IMR-90 (cell line): ENCODE measurements at regions not wholly inside any gene's neighbourhood (a gene's known extent, or its start where the extent isn't known, plus 50 kb on each side); places are given as distances from the start of the nearest gene placed in this dataset.

ENCODE experiments used
- ATAC-seq: fragments of 200-7000 bp; cut with Tn5 transposase; 2 replicates; pipeline ENCODE4 v1.9.1; 2020; ENCODE audit warnings: low read depth, mild to moderate bottlenecking, moderate library complexity
- BruUV-seq: library from RNA; stranded (reverse); fragments of 400-500 nt; replicated peaks from 2 replicates; lab custom pipeline; 2021; lab: Mats Ljungman, UMichigan
- CTCF ChIA-PET: fragments of 300-600 bp; formaldehyde crosslinking; extraction: SDS; loops from one replicate; lab custom pipeline; 2021; ENCODE audit warnings: antibody characterized with exemption; lab: Yijun Ruan, JAX
- POLR2A ChIA-PET: fragments of 300-600 bp; sonication (Branson Sonifier 250); formaldehyde crosslinking; loops from one replicate; lab custom pipeline; 2022; ENCODE audit warnings: antibody characterized with exemption; ENCODE audit not compliant: unreplicated experiment; lab: Charles Lee
- DNase-seq: peaks from one replicate; pipeline ENCODE4 v3.0.0; 2013
- H2AFZ ChIP-seq: replicated peaks from 2 replicates; pipeline ENCODE3; 2013; ENCODE audit warnings: low read length, mild to moderate bottlenecking; ENCODE audit not compliant: poor library complexity
- H2AK5ac ChIP-seq: 2 replicates; pipeline ENCODE4 v1.6.1; 2013; ENCODE audit warnings: low read depth, low read length, inconsistent platforms
- H2AK9ac ChIP-seq: replicated peaks from 2 replicates; pipeline ENCODE3; 2013; ENCODE audit warnings: mild to moderate bottlenecking, low read depth, low read length, moderate library complexity; ENCODE audit not compliant: poor library complexity
- H2BK120ac ChIP-seq: 2 replicates; pipeline ENCODE4 v1.6.1; 2013; ENCODE audit warnings: low read depth, low read length, inconsistent platforms
- H2BK15ac ChIP-seq: 3 replicates; pipeline ENCODE4 v1.6.1; 2013; ENCODE audit warnings: low read depth, low read length, inconsistent platforms
- H2BK20ac ChIP-seq: 2 replicates; pipeline ENCODE4 v1.6.1; 2013; ENCODE audit warnings: low read depth, mild to moderate bottlenecking, inconsistent platforms, low read length, moderate library complexity
- H2BK5ac ChIP-seq: 2 replicates; pipeline ENCODE4 v1.6.1; 2013; ENCODE audit warnings: mild to moderate bottlenecking, low read depth, low read length, inconsistent platforms; ENCODE audit not compliant: poor library complexity, severe bottlenecking
- H3K14ac ChIP-seq: replicated peaks from 2 replicates; pipeline ENCODE4 v1.6.1; 2013; ENCODE audit warnings: low read depth, low read length, inconsistent platforms
- H3K18ac ChIP-seq: 2 replicates; pipeline ENCODE4 v1.6.1; 2013; ENCODE audit warnings: low read depth, low read length, control low read depth
- H3K23ac ChIP-seq: 2 replicates; pipeline ENCODE4 v1.6.1; 2013; ENCODE audit warnings: low read depth, low read length, inconsistent platforms
- H3K27ac ChIP-seq: 2 replicates; pipeline ENCODE4 v1.5.1; 2013; ENCODE audit warnings: mild to moderate bottlenecking, control low read depth, low read length; ENCODE audit not compliant: insufficient read depth
- H3K27me3 ChIP-seq: 2 replicates; pipeline ENCODE4 v1.6.1; 2013; ENCODE audit warnings: low read length; ENCODE audit not compliant: control insufficient read depth, insufficient read depth
- H3K36me3 ChIP-seq: 2 replicates; pipeline ENCODE4 v1.6.1; 2013; ENCODE audit warnings: low read length, mixed read lengths; ENCODE audit not compliant: control insufficient read depth, insufficient read depth
- H3K4ac ChIP-seq: 2 replicates; pipeline ENCODE4 v1.6.1; 2013; ENCODE audit warnings: low read depth, low read length, inconsistent platforms
- H3K4me1 ChIP-seq: 2 replicates; pipeline ENCODE4 v1.6.1; 2013; ENCODE audit warnings: low read length, mixed read lengths; ENCODE audit not compliant: control insufficient read depth, insufficient read depth
- H3K4me2 ChIP-seq: 2 replicates; pipeline ENCODE4 v1.6.1; 2013; ENCODE audit warnings: low read depth, mild to moderate bottlenecking, control low read depth, low read length, moderate library complexity
- H3K4me3 ChIP-seq: 2 replicates; pipeline ENCODE4 v1.5.1; 2013; ENCODE audit warnings: low read depth, mild to moderate bottlenecking, control low read depth, low read length, moderate library complexity; ENCODE audit not compliant: insufficient read depth
- H3K56ac ChIP-seq: 2 replicates; pipeline ENCODE4 v1.6.1; 2013; ENCODE audit warnings: low read length, inconsistent platforms; ENCODE audit not compliant: insufficient read depth; ENCODE audit errors: extremely low read depth
- H3K79me1 ChIP-seq, 2 experiments: 2 replicates each; pipeline ENCODE4 v1.6.1; 2013; ENCODE audit warnings: low read length in 2 of 2, inconsistent platforms in 1 of 2, low read depth in 1 of 2
- H3K9ac ChIP-seq: 2 replicates; pipeline ENCODE4 v1.6.1; 2013; ENCODE audit warnings: low read depth, low read length, control low read depth
- H3K9me1 ChIP-seq: 2 replicates; pipeline ENCODE4 v1.6.1; 2013; ENCODE audit warnings: low read length, inconsistent platforms; ENCODE audit not compliant: insufficient read depth
- H3K9me3 ChIP-seq: 2 replicates; pipeline ENCODE4 v1.6.1; 2013; ENCODE audit warnings: low read length; ENCODE audit not compliant: control insufficient read depth, insufficient read depth
- H4K20me1 ChIP-seq: 2 replicates; pipeline ENCODE4 v1.6.1; 2013; ENCODE audit warnings: low read length, inconsistent platforms; ENCODE audit not compliant: insufficient read depth
- H4K5ac ChIP-seq: 2 replicates; pipeline ENCODE4 v1.6.1; 2013; ENCODE audit warnings: mild to moderate bottlenecking, low read depth, low read length, control low read depth
- H4K8ac ChIP-seq, 2 experiments: 2 replicates each; pipeline ENCODE4 v1.6.1; 2013; ENCODE audit warnings: low read depth in 2 of 2, low read length in 2 of 2, control low read depth in 1 of 2, inconsistent platforms in 1 of 2
- H4K91ac ChIP-seq: 2 replicates; pipeline ENCODE4 v1.6.1; 2013; ENCODE audit warnings: low read depth, low read length, inconsistent platforms; ENCODE audit not compliant: insufficient read depth
- BHLHE40 ChIP-seq: fragments of 150-350 bp; IDR thresholded peaks from 2 replicates; pipeline ENCODE4 v1.6.1; 2016; ENCODE audit warnings: mild to moderate bottlenecking, low read depth, low read length
- CEBPB ChIP-seq: IDR thresholded peaks from 2 replicates; pipeline ENCODE4 v1.6.1; 2012; ENCODE audit warnings: low read depth, low read length, improper control_type of control experiment
- CHD1 ChIP-seq: IDR thresholded peaks from 2 replicates; pipeline ENCODE4 v1.6.1; 2012; ENCODE audit warnings: low read depth, low read length, improper control_type of control experiment
- CTCF ChIP-seq: conservative IDR thresholded peaks from 2 replicates; pipeline ENCODE4 v1.5.1; 2012; ENCODE audit warnings: mild to moderate bottlenecking, low read depth, low read length, improper control_type of control experiment
- ELK1 ChIP-seq: fragments of 150-350 bp; IDR thresholded peaks from 2 replicates; pipeline ENCODE4 v1.6.1; 2016; ENCODE audit warnings: low read depth, mild to moderate bottlenecking, low read length, moderate library complexity, borderline replicate concordance
- FOS ChIP-seq: fragments of 150-350 bp; IDR thresholded peaks from 2 replicates; pipeline ENCODE4 v1.6.1; 2016; ENCODE audit warnings: low read depth, low read length
- MAFK ChIP-seq: IDR thresholded peaks from 2 replicates; pipeline ENCODE4 v1.6.1; 2012; ENCODE audit warnings: low read depth, low read length, improper control_type of control experiment
- MAZ ChIP-seq: IDR thresholded peaks from 2 replicates; pipeline ENCODE4 v1.6.1; 2012; ENCODE audit warnings: low read depth, mild to moderate bottlenecking, low read length, improper control_type of control experiment, moderate library complexity, borderline replicate concordance
- MXI1 ChIP-seq: IDR thresholded peaks from 2 replicates; pipeline ENCODE4 v1.6.1; 2012; ENCODE audit warnings: low read depth, mild to moderate bottlenecking, low read length, moderate library complexity, borderline replicate concordance
- NFE2L2 ChIP-seq: fragments of 150-350 bp; IDR thresholded peaks from 2 replicates; pipeline ENCODE4 v1.6.1; 2016; ENCODE audit warnings: low read depth, mild to moderate bottlenecking, low read length
- POLR2A ChIP-seq: IDR thresholded peaks from 2 replicates; pipeline ENCODE4 v1.6.1; 2012; ENCODE audit warnings: mild to moderate bottlenecking, low read depth, low read length
- RAD21 ChIP-seq: IDR thresholded peaks from 2 replicates; pipeline ENCODE4 v1.6.1; 2012; ENCODE audit warnings: low read length, improper control_type of control experiment
- RCOR1 ChIP-seq: IDR thresholded peaks from 2 replicates; pipeline ENCODE4 v1.6.1; 2012; ENCODE audit warnings: mild to moderate bottlenecking, low read length, improper control_type of control experiment; ENCODE audit not compliant: insufficient replicate concordance
- RFX5 ChIP-seq: IDR thresholded peaks from 2 replicates; pipeline ENCODE4 v1.8.0; 2012; ENCODE audit warnings: low read depth, mild to moderate bottlenecking, low read length, moderate library complexity
- SMC3 ChIP-seq: fragments of 150-350 bp; IDR thresholded peaks from 2 replicates; pipeline ENCODE4 v1.6.1; 2016; ENCODE audit warnings: low read depth, mild to moderate bottlenecking, antibody characterized with exemption, low read length, moderate library complexity
- USF2 ChIP-seq: fragments of 150-350 bp; IDR thresholded peaks from 2 replicates; pipeline ENCODE4 v1.6.1; 2017; ENCODE audit warnings: mild to moderate bottlenecking, antibody characterized with exemption, low read length, low read depth
- WGBS, 2 experiments: methylation state at CpG; one replicate each; pipeline versions ENCODE4 v1.1.5 to v1.1.7; 2013; ENCODE audit warnings: missing lambda C conversion rate in 2 of 2; ENCODE audit not compliant: insufficient read length in 1 of 2; ENCODE audit errors: extremely low coverage in 2 of 2; 5-methylcytosine and 5-hydroxymethylcytosine counted together
- dilution Hi-C: fragments of 300-500 bp; cut with HindIII; formaldehyde crosslinking; loops from one replicate; pipeline ENCODE4 v1.14.3; 2018; ENCODE audit warnings: low sequenced_read_pairs; ENCODE audit not compliant: unreplicated experiment
- in situ Hi-C: fragments of 300-500 bp; cut with MboI; formaldehyde crosslinking; loops from 3 replicates; pipeline ENCODE4 v1.14.3; 2019; ENCODE audit warnings: low sequenced_read_pairs, inconsistent platforms, mixed read lengths
- intact Hi-C: fragments of 100-400 bp; cut with micrococcal nuclease; formaldehyde crosslinking; loops from 2 replicates; pipeline ENCODE4 v1.10.0; 2022

GRCh38 chr5:124935065-124935464 is 188.6 kb upstream of the ZNF608 start:
- WGBS, 2 experiments = 100% methylated on average over 2 of the region's 4 CpGs; no CpG with 5 or more reads in 1 of the 2 experiments

More at GRCh38 chr5:124935065-124935464, 188.6 kb upstream of the ZNF608 start:
- H2AFZ ChIP-seq = peak overlapping the region; percentile 68
- no peak overlapping the region; a peak in 1 of 4 replicates for H4K8ac ChIP-seq
- H3K9me3 ChIP-seq = no peaks in the 10 kb centered on the region
- peak overlapping the region; percentile 32 for H2AK5ac ChIP-seq
- peaks cover 7% of the 10 kb centered on the region for H3K9me1 ChIP-seq
- H4K20me1 ChIP-seq = no peaks in the 10 kb centered on the region
- no peaks in the 10 kb centered on the region for H3K79me1 ChIP-seq
- no TSS peak for BruUV-seq
- peak overlapping the region; percentile 41; the same call in 1 of the 2 replicates for H3K18ac ChIP-seq
- in situ Hi-C loops = no loop called here
- H4K5ac ChIP-seq = no peak overlapping the region
- peak overlapping the region; percentile 66; the same call in 1 of the 2 replicates for H4K91ac ChIP-seq
- H2BK5ac ChIP-seq = no peak overlapping the region
- H3K4me1 ChIP-seq = peaks cover 4% of the 10 kb centered on the region; the same call in 1 of the 2 replicates
- H3K9ac ChIP-seq = no peak overlapping the region
- H2AK9ac ChIP-seq = peak overlapping the region; percentile 83
- no peak overlapping the region for H3K4me3 ChIP-seq
- peak overlapping the region; percentile 72; the same call in 1 of the 2 replicates for H3K4ac ChIP-seq
- no peak overlapping the region for H3K27ac ChIP-seq
- POLR2A ChIA-PET = no interaction called here
- peak overlapping the region; percentile 45 for H2BK20ac ChIP-seq
- DNase-seq (no peak), ATAC-seq (no peak)
- 0 out of 2 replicates have a peak overlapping the region, but pooled peaks have one; percentile 24 for H3K23ac ChIP-seq
- intact Hi-C loops = no loop called here
- H3K14ac ChIP-seq = peak overlapping the region; percentile 54; the same call in 1 of the 2 replicates
- CTCF ChIA-PET = no interaction called here
- no peak for TF ChIP-seq BHLHE40
- no peak for TF ChIP-seq FOS
- no peak for TF ChIP-seq RFX5
- no peak for TF ChIP-seq MXI1
- no peak for TF ChIP-seq MAFK
- no peak for TF ChIP-seq CHD1
- no peak for TF ChIP-seq USF2
- TF ChIP-seq CTCF = no peak
- no peak for TF ChIP-seq RCOR1
- no peak for TF ChIP-seq ELK1
- no peak for TF ChIP-seq SMC3
- no peak for TF ChIP-seq CEBPB
- no peak for TF ChIP-seq POLR2A
- no peak for TF ChIP-seq NFE2L2
- no peak for TF ChIP-seq MAZ
- no peak for TF ChIP-seq RAD21
- dilution Hi-C loops = no loop called here
- H3K4me2 ChIP-seq = no peak overlapping the region
- peak overlapping the region; percentile 65; the same call in 1 of the 3 replicates for H2BK15ac ChIP-seq
- H3K56ac ChIP-seq = no peak overlapping the region
- peak overlapping the region; percentile 86 for H2BK120ac ChIP-seq
- no peaks in the 10 kb centered on the region for H3K36me3 ChIP-seq
- no peaks in the 10 kb centered on the region for H3K27me3 ChIP-seq
